Spleen (tissue), 11 donors: ENCODE measurements at regions not wholly inside any gene's neighbourhood (a gene's known extent, or its start where the extent isn't known, plus 50 kb on each side); places are given as distances from the start of the nearest gene placed in this dataset.
"Not testable (repeated sequence)": the region's sequence is repeated elsewhere in the genome, so short reads cannot be mapped to it uniquely, and the experiment has no call there.

Experiments used
- DNase-seq: peaks from one replicate; pipeline ENCODE4 v3.0.0-alpha.2; 2020
- H3K27ac ChIP-seq, 8 donors: fragments of 200-600 bp; sonication (generic) in 7 of 8; 1 replicate in 4 of 8; 2 replicates in 4 of 8; pipeline versions ENCODE4 v1.5.0 to v1.8.0; 2016 to 2021; ENCODE audit warnings: inconsistent platforms in 4 of 8, mild to moderate bottlenecking in 4 of 8, moderate library complexity in 1 of 8
- H3K27me3 ChIP-seq, 7 donors: fragments of 200-600 bp; sonication (generic) in 6 of 7; replicated peaks in 1 of 7; 1 replicate in 4 of 7; 2 replicates in 3 of 7; pipeline versions ENCODE4 v1.5.0 to v1.8.0; 2016 to 2021; ENCODE audit warnings: inconsistent platforms in 3 of 7, mild to moderate bottlenecking in 1 of 7
- H3K36me3 ChIP-seq, 6 donors: fragments of 200-600 bp; sonication (generic) in 5 of 6; 1 replicate in 4 of 6; 2 replicates in 2 of 6; pipeline versions ENCODE4 v1.5.0 to v1.8.0; 2016 to 2021; ENCODE audit warnings: inconsistent platforms in 2 of 6
- H3K4me1 ChIP-seq, 6 donors: fragments of 200-600 bp; sonication (generic) in 5 of 6; 1 replicate in 3 of 6; 2 replicates in 3 of 6; pipeline versions ENCODE4 v1.5.0 to v1.8.0; 2016 to 2021; ENCODE audit warnings: inconsistent platforms in 3 of 6
- H3K4me3 ChIP-seq, 8 donors: fragments of 200-600 bp; sonication (generic) in 7 of 8; 1 replicate in 4 of 8; 2 replicates in 4 of 8; pipeline versions ENCODE4 v1.5.0 to v1.8.0; 2016 to 2021; ENCODE audit warnings: inconsistent platforms in 4 of 8, mild to moderate bottlenecking in 4 of 8, moderate library complexity in 2 of 8
- H3K9me3 ChIP-seq, 8 donors: fragments of 200-600 bp; sonication (generic) in 7 of 8; 1 replicate in 4 of 8; 2 replicates in 4 of 8; pipeline versions ENCODE4 v1.5.0 to v1.8.0; 2016 to 2021; ENCODE audit warnings: inconsistent platforms in 4 of 8
- POLR2A ChIP-seq, 3 donors: fragments of 450-650 bp; IDR thresholded peaks; one replicate each; pipeline ENCODE4 v1.5.1; 2017; ENCODE audit warnings: antibody characterized with exemption in 3 of 3, mild to moderate bottlenecking in 1 of 3
- POLR2AphosphoS5 ChIP-seq, 3 donors: sonication (generic); formaldehyde crosslinking; IDR thresholded peaks; one replicate each; pipeline ENCODE4 v1.5.1; 2017; ENCODE audit warnings: antibody characterized with exemption in 3 of 3
- WGBS, 5 donors: extraction: QIAGEN DNeasy Blood & Tissue Kit in 3 of 5; methylation state at CpG; one replicate each; pipeline versions ENCODE4 v1.1.5 to v1.1.7; 2013 to 2018; 5-methylcytosine and 5-hydroxymethylcytosine counted together
- intact Hi-C: fragments of 100-400 bp; cut with DNase I; formaldehyde crosslinking; loops from one replicate; pipeline ENCODE4 v1.15.0; 2023; ENCODE audit warnings: low total_unique reads
- TF ChIP-seq, protein P1 (sequence below), 11 experiments: fragments of 200-600 bp in 7 of 11; fragments of 450-650 bp in 4 of 11; sonication (generic) in 4 of 11; IDR thresholded peaks in 8 of 11; conservative IDR thresholded peaks in 3 of 11; 1 replicate in 7 of 11; 2 replicates in 4 of 11; pipeline versions ENCODE4 v1.4.0 to v1.8.0; 2016 to 2021; ENCODE audit warnings: antibody characterized with exemption in 11 of 11, inconsistent platforms in 4 of 11, mild to moderate bottlenecking in 1 of 11
- donor health status: healthy with polysubstance abuse.
- donor health status: DM: no; HTN: no; CAD: no; lungs with moderate emphysema.
- donor health status: DM: no; HTN: no; CAD: no.
- donor health status: Bipolar disorder and iron deficiency.
- donor health status: healthy.
- donor health status: DM: no; HTN: no; CAD: no.
- donor health status: DM: yes; HTN: yes; CAD: no.

DNA sequence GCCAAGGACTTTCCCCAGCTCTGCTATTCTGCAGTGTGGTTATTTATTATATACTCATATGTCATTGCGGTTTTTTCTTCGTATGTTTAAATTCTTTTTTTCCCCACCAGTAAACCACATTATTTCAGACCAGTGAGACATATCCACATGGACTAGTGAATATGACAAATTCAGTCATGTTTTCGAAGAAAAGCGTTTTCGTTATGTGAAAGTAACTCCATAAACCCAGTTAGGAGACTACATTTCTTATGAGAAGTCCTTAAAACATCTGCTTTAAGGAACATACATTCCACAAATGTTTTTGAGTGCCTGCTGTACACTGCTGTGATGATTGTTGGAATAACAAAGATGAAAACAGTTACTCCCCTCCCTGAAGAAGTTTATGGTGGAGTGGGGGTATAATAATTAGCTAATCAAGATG lies 591.8 kb upstream of the CLINT1 start:
- TF ChIP-seq POLR2AphosphoS5 (IDR thresholded peaks at IDR 0.05) (no peak), POLR2A (IDR thresholded peaks at IDR 0.05) (no peak)
- TF ChIP-seq, protein P1, sequence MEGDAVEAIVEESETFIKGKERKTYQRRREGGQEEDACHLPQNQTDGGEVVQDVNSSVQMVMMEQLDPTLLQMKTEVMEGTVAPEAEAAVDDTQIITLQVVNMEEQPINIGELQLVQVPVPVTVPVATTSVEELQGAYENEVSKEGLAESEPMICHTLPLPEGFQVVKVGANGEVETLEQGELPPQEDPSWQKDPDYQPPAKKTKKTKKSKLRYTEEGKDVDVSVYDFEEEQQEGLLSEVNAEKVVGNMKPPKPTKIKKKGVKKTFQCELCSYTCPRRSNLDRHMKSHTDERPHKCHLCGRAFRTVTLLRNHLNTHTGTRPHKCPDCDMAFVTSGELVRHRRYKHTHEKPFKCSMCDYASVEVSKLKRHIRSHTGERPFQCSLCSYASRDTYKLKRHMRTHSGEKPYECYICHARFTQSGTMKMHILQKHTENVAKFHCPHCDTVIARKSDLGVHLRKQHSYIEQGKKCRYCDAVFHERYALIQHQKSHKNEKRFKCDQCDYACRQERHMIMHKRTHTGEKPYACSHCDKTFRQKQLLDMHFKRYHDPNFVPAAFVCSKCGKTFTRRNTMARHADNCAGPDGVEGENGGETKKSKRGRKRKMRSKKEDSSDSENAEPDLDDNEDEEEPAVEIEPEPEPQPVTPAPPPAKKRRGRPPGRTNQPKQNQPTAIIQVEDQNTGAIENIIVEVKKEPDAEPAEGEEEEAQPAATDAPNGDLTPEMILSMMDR (IDR thresholded peaks at IDR 0.05 in 8 of 11, conservative IDR thresholded peaks at IDR 0.05 in 3 of 11): no peak
- 72 to 81% (median 79%) methylated on average over 5 of the region's 5 CpGs for WGBS, 5 donors
- H3K4me3 ChIP-seq: no peak overlapping the region
- H3K36me3 ChIP-seq: no peaks in the 10 kb centered on the region
- no peak for DNase-seq
- no peaks in the 10 kb centered on the region for H3K27me3 ChIP-seq
- H3K27ac ChIP-seq: no peak overlapping the region
- peaks cover 0 to 8% (median 2%) of the 10 kb centered on the region in 8 donors for H3K9me3 ChIP-seq
- intact Hi-C loops: no loop called here
- H3K4me1 ChIP-seq: no peaks in the 10 kb centered on the region

DNA sequence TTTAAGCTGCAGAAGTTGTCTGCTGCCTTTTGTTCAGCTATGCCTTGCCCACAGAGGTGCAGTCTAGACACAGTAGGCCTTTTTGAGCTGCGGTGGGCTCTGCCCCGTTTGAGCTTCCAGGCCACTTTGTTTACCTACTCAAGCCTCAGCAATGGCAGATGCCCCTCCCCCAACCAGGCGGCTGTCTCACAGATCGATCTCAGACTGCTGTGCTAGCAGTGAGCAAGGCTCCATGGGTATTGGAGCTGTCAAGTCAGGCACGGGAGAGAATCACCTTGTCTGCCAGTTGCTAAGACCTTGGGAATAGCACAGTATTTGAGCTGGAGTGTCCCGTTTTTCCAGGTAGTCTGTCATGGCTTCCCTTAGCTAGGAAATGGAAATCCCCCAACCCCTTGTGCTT lies 587.8 kb upstream of the CLINT1 start:
- 70 to 81% (median 76%) methylated on average over 6 of the region's 6 CpGs for WGBS, 5 donors
- H3K27me3 ChIP-seq, H3K27ac ChIP-seq, intact Hi-C loops, H3K4me1 ChIP-seq, H3K4me3 ChIP-seq, DNase-seq, H3K36me3 ChIP-seq: not testable (repeated sequence)
- H3K9me3 ChIP-seq: peaks cover 0 to 38% (median 22%) of the 10 kb centered on the region in 8 donors

- H3K4me3 ChIP-seq, intact Hi-C loops, H3K27ac ChIP-seq, DNase-seq, H3K36me3 ChIP-seq, H3K27me3 ChIP-seq: not testable (repeated sequence)
- Histone ChIP-seq H3K4me1 (peaks cover 0 to 30% (median 21%) of the 10 kb centered on the region in 6 donors), H3K9me3 (peaks cover 0 to 15% (median 4%) of the 10 kb centered on the region in 8 donors)
- WGBS, 5 donors: 79 to 99% (median 89%) methylated on average over 3 of the region's 3 CpGs
Observed at GRCh38 chr5:158439204-158439603, 580.3 kb upstream of the CLINT1 start.

- 90 to 97% (median 94%) methylated on average over 2 of the region's 2 CpGs for WGBS, 5 donors
Observed at GRCh38 chr5:158436271-158437065, 577.5 kb upstream of the CLINT1 start.

DNA sequence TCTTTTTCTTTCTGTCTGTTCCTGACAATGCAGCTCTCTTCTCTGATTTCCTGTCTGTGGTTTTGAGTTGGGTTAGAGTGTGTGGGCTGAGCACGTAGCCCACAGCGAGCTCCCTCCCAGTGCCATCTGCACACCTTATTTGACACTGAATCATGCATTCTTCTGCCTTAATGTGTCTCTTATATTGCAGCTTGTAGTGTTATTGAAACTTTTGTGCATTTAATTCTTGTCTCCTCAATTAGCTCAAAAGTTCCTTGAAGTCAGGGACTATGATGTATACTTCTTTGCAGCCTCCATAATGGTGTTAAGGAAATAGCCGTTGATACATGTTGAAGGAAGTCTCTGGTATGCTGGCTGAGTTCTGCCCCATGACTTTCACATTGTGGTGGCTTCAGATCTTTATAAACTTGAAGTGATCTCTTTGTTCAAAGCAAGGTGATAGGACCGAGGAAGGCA lies 576.2 kb upstream of the CLINT1 start:
- no peaks in the 10 kb centered on the region for H3K36me3 ChIP-seq
- no peaks in the 10 kb centered on the region for H3K27me3 ChIP-seq
- H3K4me3 ChIP-seq: peak overlapping the region in 1 of 8 donors; percentile 15
- DNase-seq: no peak
- peaks cover 0 to 35% (median 21%) of the 10 kb centered on the region in 6 donors for H3K4me1 ChIP-seq
- WGBS, 5 donors: 16 to 36% (median 23%) methylated on average over 4 of the region's 4 CpGs
- intact Hi-C loops: no loop called here
- TF ChIP-seq POLR2AphosphoS5 (IDR thresholded peaks at IDR 0.05) (no peak), POLR2A (IDR thresholded peaks at IDR 0.05) (no peak)
- TF ChIP-seq, protein P1 (IDR thresholded peaks at IDR 0.05 in 8 of 11, conservative IDR thresholded peaks at IDR 0.05 in 3 of 11): no peak
- H3K27ac ChIP-seq: peak overlapping the region in 4 of 8 donors; percentile 33 to 48 (median 42)
- peaks cover 0 to 3% (median 0%) of the 10 kb centered on the region in 8 donors for H3K9me3 ChIP-seq

More at GRCh38 chr5:158436271-158437065, 577.5 kb upstream of the CLINT1 start:
- DNase-seq: no peak
- Histone ChIP-seq H3K9me3 (no peaks in the 10 kb centered on the region), H3K4me3 (no peak overlapping the region), H3K4me1 (peaks cover 0 to 35% (median 21%) of the 10 kb centered on the region in 6 donors), H3K27me3 (no peaks in the 10 kb centered on the region), H3K36me3 (no peaks in the 10 kb centered on the region), H3K27ac (peak overlapping the region in 1 of 8 donors; percentile 47)
- TF ChIP-seq POLR2AphosphoS5 (IDR thresholded peaks at IDR 0.05): no peak
- TF ChIP-seq POLR2A (IDR thresholded peaks at IDR 0.05): no peak
- TF ChIP-seq, protein P1 (IDR thresholded peaks at IDR 0.05 in 8 of 11, conservative IDR thresholded peaks at IDR 0.05 in 3 of 11): no peak
- intact Hi-C loops: no loop called here
